H1 (cell line): ENCODE measurements at regions not wholly inside any gene's neighbourhood (a gene's known extent, or its start where the extent isn't known, plus 50 kb on each side); places are given as distances from the start of the nearest gene placed in this dataset.
A peak's percentile ranks its signal among the peaks of the same experiment; 100 is the strongest.

Experiments
- CTCF ChIA-PET: fragments of 300-600 bp; sonication (Branson Sonifier 250); formaldehyde crosslinking; loops from one replicate; lab custom pipeline; 2021; ENCODE audit not compliant: partially characterized antibody; lab: Charles Lee
- POLR2A ChIA-PET: fragments of 300-600 bp; sonication (Branson Sonifier 250); formaldehyde crosslinking; loops from one replicate; lab custom pipeline; 2021; ENCODE audit warnings: inconsistent platforms; ENCODE audit not compliant: partially characterized antibody; lab: Charles Lee
- DNase-seq, 2 experiments: peaks; one replicate each; pipeline versions ENCODE4 v3.0.0 to v3.0.0-alpha.2; 2010 to 2022; ENCODE audit warnings: low spot score in 2 of 2, low read depth in 1 of 2, mixed read lengths in 1 of 2
- FAIRE-seq: peaks from 2 replicates; lab custom pipeline; 2011; peaks lifted over from hg19 to GRCh38; lab: Jason Lieb, UNC
- H2AFZ ChIP-seq: 2 replicates; pipeline ENCODE4 v1.8.1; 2012; ENCODE audit warnings: low read length, inconsistent platforms
- H2AK5ac ChIP-seq: 2 replicates; pipeline ENCODE4 v1.6.1; 2013; ENCODE audit warnings: low read depth, low read length
- H2BK120ac ChIP-seq: replicated peaks from 2 replicates; pipeline ENCODE3; 2013; ENCODE audit warnings: low read depth, low read length, inconsistent platforms
- H2BK12ac ChIP-seq: 2 replicates; pipeline ENCODE4 v1.6.1; 2013; ENCODE audit warnings: low read depth, low read length
- H2BK15ac ChIP-seq: 2 replicates; pipeline ENCODE4 v1.6.1; 2013; ENCODE audit warnings: low read length
- H2BK20ac ChIP-seq: 2 replicates; pipeline ENCODE4 v1.6.1; 2013; ENCODE audit warnings: low read length
- H2BK5ac ChIP-seq: 2 replicates; pipeline ENCODE4 v1.6.1; 2013; ENCODE audit warnings: low read depth, low read length
- H3K14ac ChIP-seq: 2 replicates; pipeline ENCODE4 v1.6.1; 2013; ENCODE audit warnings: inconsistent platforms; ENCODE audit not compliant: insufficient read length
- H3K18ac ChIP-seq: 2 replicates; pipeline ENCODE4 v1.6.1; 2013; ENCODE audit warnings: low read length; ENCODE audit errors: extremely low read depth
- H3K23ac ChIP-seq: 2 replicates; pipeline ENCODE4 v1.6.1; 2013; ENCODE audit warnings: inconsistent platforms; ENCODE audit not compliant: insufficient read length
- H3K23me2 ChIP-seq: 2 replicates; pipeline ENCODE4 v1.6.1; 2013; ENCODE audit warnings: low read depth, low read length
- H3K27ac ChIP-seq: 2 replicates; pipeline ENCODE4 v1.6.1; 2011; ENCODE audit warnings: low read depth, low read length, inconsistent platforms
- H3K27me3 ChIP-seq, 4 experiments: replicated peaks in 1 of 4; 1 replicate in 1 of 4; 2 replicates in 3 of 4; pipeline versions ENCODE4 v1.6.1 to v1.8.1; 2011 to 2013; ENCODE audit warnings: low read length in 3 of 4, mild to moderate bottlenecking in 3 of 4, inconsistent platforms in 2 of 4, mixed read lengths in 2 of 4, moderate library complexity in 1 of 4; ENCODE audit not compliant: control insufficient read depth in 3 of 4, insufficient read depth in 3 of 4; ENCODE audit errors: extremely low read depth in 1 of 4
- H3K36me3 ChIP-seq, 4 experiments: 2 replicates each; pipeline versions ENCODE4 v1.6.1 to v1.8.1; 2011 to 2013; ENCODE audit warnings: mild to moderate bottlenecking in 4 of 4, low read length in 3 of 4, moderate library complexity in 2 of 4, control low read depth in 1 of 4, inconsistent platforms in 1 of 4; ENCODE audit not compliant: insufficient read depth in 4 of 4, control insufficient read depth in 2 of 4
- H3K4ac ChIP-seq: replicated peaks from 2 replicates; pipeline ENCODE3; 2013; ENCODE audit warnings: low read length, low read depth, mixed read lengths, inconsistent platforms; ENCODE audit not compliant: insufficient read length
- H3K4me1 ChIP-seq, 4 experiments: replicated peaks in 1 of 4; 1 replicate in 1 of 4; 2 replicates in 3 of 4; pipeline versions ENCODE4 v1.6.1 to v1.8.1; 2011 to 2013; ENCODE audit warnings: low read length in 3 of 4, inconsistent platforms in 2 of 4, mixed read lengths in 1 of 4; ENCODE audit not compliant: insufficient read depth in 4 of 4, control insufficient read depth in 3 of 4
- H3K4me2 ChIP-seq, 2 experiments: 2 replicates each; pipeline versions ENCODE4 v1.6.1 to v1.8.1; 2011 to 2013; ENCODE audit warnings: low read depth in 2 of 2, low read length in 2 of 2, control low read depth in 1 of 2, inconsistent platforms in 1 of 2, mild to moderate bottlenecking in 1 of 2; ENCODE audit not compliant: insufficient read depth in 1 of 2
- H3K4me3 ChIP-seq, 4 experiments: fragments of 200-600, 300-600 bp in 1 of 4; sonication (generic), shearing (Covaris generic), sonication (Bioruptor Twin) in 1 of 4; 2 replicates each; pipeline versions ENCODE4 v1.5.1 to v1.8.1; 2011 to 2016; ENCODE audit warnings: low read length in 4 of 4, low read depth in 3 of 4, control low read depth in 2 of 4, inconsistent platforms in 2 of 4, mild to moderate bottlenecking in 2 of 4, mixed read lengths in 1 of 4, moderate library complexity in 1 of 4; ENCODE audit not compliant: insufficient read depth in 2 of 4; ENCODE audit errors: extremely low read depth in 1 of 4
- H3K56ac ChIP-seq: replicated peaks from 2 replicates; pipeline ENCODE3; 2013; ENCODE audit warnings: low read depth, mild to moderate bottlenecking, mixed read lengths, low read length, inconsistent platforms; ENCODE audit not compliant: insufficient read length
- H3K79me1 ChIP-seq: 2 replicates; pipeline ENCODE4 v1.6.1; 2013; ENCODE audit warnings: low read depth, low read length, control low read depth
- H3K79me2 ChIP-seq, 2 experiments: 2 replicates each; pipeline versions ENCODE4 v1.6.1 to v1.8.1; 2012 to 2013; ENCODE audit warnings: low read length in 2 of 2, mild to moderate bottlenecking in 2 of 2, inconsistent platforms in 1 of 2; ENCODE audit not compliant: insufficient read depth in 2 of 2, control insufficient read depth in 1 of 2
- H3K9ac ChIP-seq, 4 experiments: replicated peaks in 1 of 4; 1 replicate in 1 of 4; 2 replicates in 3 of 4; pipeline versions ENCODE4 v1.6.1 to v1.8.1; 2011 to 2013; ENCODE audit warnings: low read depth in 3 of 4, low read length in 3 of 4, control low read depth in 2 of 4, mild to moderate bottlenecking in 2 of 4, moderate library complexity in 2 of 4, inconsistent platforms in 1 of 4; ENCODE audit errors: extremely low read depth in 1 of 4
- H3K9me3 ChIP-seq, 2 experiments: 2 replicates each; pipeline versions ENCODE4 v1.6.1 to v1.8.1; 2012 to 2013; ENCODE audit warnings: mild to moderate bottlenecking in 2 of 2, moderate library complexity in 2 of 2, control low read depth in 1 of 2, inconsistent platforms in 1 of 2, low read depth in 1 of 2, low read length in 1 of 2, mixed read lengths in 1 of 2; ENCODE audit not compliant: insufficient read depth in 2 of 2
- H4K20me1 ChIP-seq, 2 experiments: replicated peaks in 1 of 2; 2 replicates each; pipeline versions ENCODE3 to v1.8.1; 2011 to 2013; ENCODE audit warnings: inconsistent platforms in 2 of 2, low read length in 2 of 2, mild to moderate bottlenecking in 1 of 2; ENCODE audit not compliant: insufficient read depth in 2 of 2, control insufficient read depth in 1 of 2
- H4K5ac ChIP-seq: 2 replicates; pipeline ENCODE4 v1.6.1; 2013; ENCODE audit warnings: low read length, low read depth, mixed read lengths, inconsistent platforms; ENCODE audit not compliant: insufficient read length
- H4K8ac ChIP-seq: 2 replicates; pipeline ENCODE4 v1.8.0; 2013; ENCODE audit warnings: mild to moderate bottlenecking, moderate library complexity, low read length, inconsistent platforms; ENCODE audit not compliant: insufficient read depth; ENCODE audit errors: extremely low read depth
- H4K91ac ChIP-seq: replicated peaks from 2 replicates; pipeline ENCODE3; 2013; ENCODE audit warnings: low read length, mixed read lengths, inconsistent platforms; ENCODE audit not compliant: insufficient read length
- JUND ChIP-seq: IDR thresholded peaks from 2 replicates; pipeline ENCODE4 v1.6.1; 2011; ENCODE audit warnings: mild to moderate bottlenecking, improper control_type of control experiment, low read length
- NRF1 ChIP-seq: IDR thresholded peaks from 2 replicates; pipeline ENCODE4 v1.6.1; 2011; ENCODE audit warnings: mild to moderate bottlenecking, low read depth, low read length, improper control_type of control experiment
- SIN3A ChIP-seq, 2 experiments: IDR thresholded peaks in 1 of 2; conservative IDR thresholded peaks in 1 of 2; 2 replicates each; pipeline ENCODE4 v1.6.1; 2011 to 2012; ENCODE audit warnings: low read length in 2 of 2, improper control_type of control experiment in 1 of 2, low read depth in 1 of 2, mild to moderate bottlenecking in 1 of 2
- WGBS, 2 experiments: shearing (Covaris generic) in 1 of 2; methylation state at CpG; one replicate each; pipeline versions ENCODE4 v1.1.6 to v1.1.7; 2013 to 2015; ENCODE audit warnings: low lambda C conversion rate in 2 of 2, mixed read lengths in 2 of 2, inconsistent platforms in 1 of 2, low coverage in 1 of 2, missing lambda C conversion rate in 1 of 2; ENCODE audit not compliant: insufficient replicate concordance in 2 of 2, insufficient coverage in 1 of 2, insufficient read length in 1 of 2; ENCODE audit errors: extremely low coverage in 1 of 2, missing lambda C conversion rate in 1 of 2; 5-methylcytosine and 5-hydroxymethylcytosine counted together

GRCh38 chr6:121993362-121993761, 406.1 kb upstream of the HSF2 start:
- Histone ChIP-seq H4K20me1 (no peaks in the 10 kb centered on the region), H4K8ac (no peak overlapping the region), H3K79me2 (no peaks in the 10 kb centered on the region), H2BK15ac (no peak overlapping the region), H2AK5ac (no peak overlapping the region), H3K4me1 (no peaks in the 10 kb centered on the region), H3K18ac (no peak overlapping the region), H3K9ac (no peak overlapping the region), H3K4me2 (no peak overlapping the region), H3K9me3 (no peaks in the 10 kb centered on the region), H3K23ac (no peak overlapping the region), H3K79me1 (no peaks in the 10 kb centered on the region)
- DNase-seq (no peak), FAIRE-seq (no peak)
- TF ChIP-seq JUND (no peak), SIN3A (conservative IDR thresholded peaks at IDR 0.05 in 1 of 2, IDR thresholded peaks at IDR 0.05 in 1 of 2; ENCODE audit: low read depth in 1 of 2, low read length in 2 of 2) (no peak), NRF1 (no peak)
- TF ChIP-seq, all 59 proteins: peak for 0
- Histone ChIP-seq H3K23me2 (no peaks in the 10 kb centered on the region; the same call in 1 of the 2 replicates), H4K91ac (no peak overlapping the region), H2BK12ac (no peak overlapping the region), H3K27ac (no peak overlapping the region), H3K27me3 (no peaks in the 10 kb centered on the region), H3K56ac (no peak overlapping the region), H2BK20ac (no peak overlapping the region; the same call in 1 of the 2 replicates), H3K36me3 (no peaks in the 10 kb centered on the region), H2AFZ (peak overlapping the region; percentile 96), H2BK5ac (peak overlapping the region; percentile 29; the same call in 1 of the 2 replicates), H3K4ac (no peak overlapping the region), H2BK120ac (no peak overlapping the region), H3K4me3 (no peak overlapping the region), H4K5ac (no peak overlapping the region), H3K14ac (no peak overlapping the region)
- 74% methylated on average over 6 of the region's 6 CpGs; no CpG with 5 or more reads in 1 of the 2 experiments for WGBS, 2 experiments
- POLR2A ChIA-PET, result no interaction called here
- CTCF ChIA-PET, result interaction anchor here (0.9 kb wide), 1 partner anchor 40 kb away, joined by 3 read pairs; no protein-coding TSS in a partner anchor
